ENCODE measurements at regions not wholly inside any gene's neighbourhood (a gene's known extent, or its start where the extent isn't known, plus 50 kb on each side); places are given as distances from the start of the nearest gene placed in this dataset.

- Mint-ChIP-seq H3K27ac (no peak overlapping the region), H3K4me3 (no peak overlapping the region), H3K4me1 (no peaks in the 10 kb centered on the region), H3K9me3 (ENCODE audit: insufficient read depth) (no peaks in the 10 kb centered on the region), H3K27me3 (no peaks in the 10 kb centered on the region)
- Histone ChIP-seq H3K4me1 (ENCODE audit: control insufficient read depth in 2 of 2, insufficient read depth in 2 of 2, low read length in 2 of 2) (no peaks in the 10 kb centered on the region), H3K4me3 (ENCODE audit: control extremely low read depth in 1 of 5, extremely low read depth in 1 of 5, insufficient read depth in 1 of 5, low read depth in 2 of 5, low read length in 4 of 5) (no peak overlapping the region), H3K9me3 (ENCODE audit: control extremely low read depth in 1 of 3, control insufficient read depth in 2 of 3, insufficient read depth in 1 of 3, low read length in 2 of 3) (no peaks in the 10 kb centered on the region), H3K27me3 (replicated peaks in 1 of 4; ENCODE audit: control extremely low read depth in 1 of 4, control insufficient read depth in 3 of 4, insufficient read depth in 4 of 4, low read length in 3 of 4) (no peaks in the 10 kb centered on the region), H3K4me2 (replicated peaks; ENCODE audit: low read depth, low read length, poor library complexity, severe bottlenecking) (no peak overlapping the region), H3K9ac (ENCODE audit: low read length) (no peak overlapping the region), H3K79me2 (ENCODE audit: control insufficient read depth, insufficient read depth, low read length) (no peaks in the 10 kb centered on the region), H3K27ac (ENCODE audit: low read length in 2 of 2) (no peak overlapping the region), H3K36me3 (replicated peaks in 1 of 2; ENCODE audit: control extremely low read depth in 1 of 2, control insufficient read depth in 1 of 2, extremely low read depth in 1 of 2, insufficient read depth in 2 of 2, low read length in 1 of 2) (no peaks in the 10 kb centered on the region), H4K20me1 (ENCODE audit: control insufficient read depth, insufficient read depth, low read length, poor library complexity, severe bottlenecking) (no peaks in the 10 kb centered on the region), H2AFZ (ENCODE audit: insufficient read depth, low read depth, low read length, poor library complexity, severe bottlenecking) (no peak overlapping the region)
- DNase-seq: no peak
- intact Hi-C loops (cut with micrococcal nuclease): no loop called here
- 91% methylated on average over 8 of the region's 9 CpGs for WGBS (ENCODE audit: insufficient coverage)
- TF ChIP-seq, protein P1, sequence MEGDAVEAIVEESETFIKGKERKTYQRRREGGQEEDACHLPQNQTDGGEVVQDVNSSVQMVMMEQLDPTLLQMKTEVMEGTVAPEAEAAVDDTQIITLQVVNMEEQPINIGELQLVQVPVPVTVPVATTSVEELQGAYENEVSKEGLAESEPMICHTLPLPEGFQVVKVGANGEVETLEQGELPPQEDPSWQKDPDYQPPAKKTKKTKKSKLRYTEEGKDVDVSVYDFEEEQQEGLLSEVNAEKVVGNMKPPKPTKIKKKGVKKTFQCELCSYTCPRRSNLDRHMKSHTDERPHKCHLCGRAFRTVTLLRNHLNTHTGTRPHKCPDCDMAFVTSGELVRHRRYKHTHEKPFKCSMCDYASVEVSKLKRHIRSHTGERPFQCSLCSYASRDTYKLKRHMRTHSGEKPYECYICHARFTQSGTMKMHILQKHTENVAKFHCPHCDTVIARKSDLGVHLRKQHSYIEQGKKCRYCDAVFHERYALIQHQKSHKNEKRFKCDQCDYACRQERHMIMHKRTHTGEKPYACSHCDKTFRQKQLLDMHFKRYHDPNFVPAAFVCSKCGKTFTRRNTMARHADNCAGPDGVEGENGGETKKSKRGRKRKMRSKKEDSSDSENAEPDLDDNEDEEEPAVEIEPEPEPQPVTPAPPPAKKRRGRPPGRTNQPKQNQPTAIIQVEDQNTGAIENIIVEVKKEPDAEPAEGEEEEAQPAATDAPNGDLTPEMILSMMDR (IDR thresholded peaks at IDR 0.05): no peak
- TF ChIP-seq EZH2 (IDR thresholded peaks at IDR 0.05; ENCODE audit: borderline replicate concordance, insufficient read depth, low read depth, low read length, poor library complexity, severe bottlenecking): no peak
- CTCF ChIA-PET: no interaction called here
- POLR2A ChIA-PET: no interaction called here
- no peak for ATAC-seq (ENCODE audit: low read depth)
These were observed 1001.7 kb upstream of the KCND2 start for GRCh38 chr7:119271147-119271779.

DNA sequence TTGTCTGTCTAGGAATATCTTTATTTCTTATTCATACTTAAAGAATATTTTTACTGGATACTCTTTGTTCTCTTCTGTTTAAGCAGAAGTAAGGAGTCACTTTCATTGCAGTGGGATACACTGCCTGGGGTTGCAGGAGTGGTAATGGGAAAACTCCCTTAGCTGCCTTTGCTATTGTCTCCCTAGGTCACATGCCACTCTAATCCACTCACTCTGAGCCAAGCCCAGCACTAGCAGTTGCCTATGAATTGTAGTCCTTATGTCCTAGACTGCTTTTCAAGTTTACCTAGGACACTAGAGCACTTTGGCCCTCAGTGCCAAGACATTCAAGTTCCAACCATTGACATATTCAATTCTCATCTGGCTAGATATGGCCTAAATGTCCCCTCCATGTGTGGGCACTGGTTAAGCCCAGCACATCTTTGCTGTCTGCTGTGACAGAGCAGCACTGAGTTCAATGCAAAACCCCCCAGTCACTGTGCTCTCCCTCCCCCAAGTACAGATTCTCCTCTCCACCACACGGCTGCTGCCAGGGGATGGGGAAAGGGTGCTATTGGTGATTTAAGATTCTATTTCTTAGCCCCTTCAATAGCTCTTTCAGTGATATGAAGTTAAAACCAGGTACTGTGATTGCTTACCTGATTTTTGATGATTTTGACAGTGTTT is 991.7 kb upstream of the KCND2 start:
- no peaks in the 10 kb centered on the region for H3K4me1 Mint-ChIP-seq
- Histone ChIP-seq H2AFZ (ENCODE audit: insufficient read depth, low read depth, low read length, poor library complexity, severe bottlenecking) (no peak overlapping the region), H3K4me3 (ENCODE audit: control extremely low read depth in 1 of 5, extremely low read depth in 1 of 5, insufficient read depth in 1 of 5, low read depth in 2 of 5, low read length in 4 of 5) (no peak overlapping the region), H3K9me3 (ENCODE audit: control extremely low read depth in 1 of 3, control insufficient read depth in 2 of 3, insufficient read depth in 1 of 3, low read length in 2 of 3) (no peaks in the 10 kb centered on the region), H3K27ac (ENCODE audit: low read length in 2 of 2) (no peak overlapping the region), H3K9ac (ENCODE audit: low read length) (no peak overlapping the region), H3K27me3 (replicated peaks in 1 of 4; ENCODE audit: control extremely low read depth in 1 of 4, control insufficient read depth in 3 of 4, insufficient read depth in 4 of 4, low read length in 3 of 4) (no peaks in the 10 kb centered on the region), H3K79me2 (ENCODE audit: control insufficient read depth, insufficient read depth, low read length) (no peaks in the 10 kb centered on the region), H3K36me3 (replicated peaks in 1 of 2; ENCODE audit: control extremely low read depth in 1 of 2, control insufficient read depth in 1 of 2, extremely low read depth in 1 of 2, insufficient read depth in 2 of 2, low read length in 1 of 2) (no peaks in the 10 kb centered on the region), H3K4me2 (replicated peaks; ENCODE audit: low read depth, low read length, poor library complexity, severe bottlenecking) (no peak overlapping the region), H3K4me1 (ENCODE audit: control insufficient read depth in 2 of 2, insufficient read depth in 2 of 2, low read length in 2 of 2) (no peaks in the 10 kb centered on the region), H4K20me1 (ENCODE audit: control insufficient read depth, insufficient read depth, low read length, poor library complexity, severe bottlenecking) (no peaks in the 10 kb centered on the region)
- no peak overlapping the region for H3K27ac Mint-ChIP-seq
- ChIA-PET POLR2A (no interaction called here), CTCF (no interaction called here)
- intact Hi-C loops (cut with micrococcal nuclease): no loop called here
- no peaks in the 10 kb centered on the region for H3K27me3 Mint-ChIP-seq
- no peaks in the 10 kb centered on the region for H3K9me3 Mint-ChIP-seq (ENCODE audit: insufficient read depth)
- ATAC-seq (ENCODE audit: low read depth) (no peak), DNase-seq (no peak)
- WGBS (ENCODE audit: insufficient coverage): no CpG with 5 or more reads among the region's 1 CpG
- TF ChIP-seq, protein P1 (IDR thresholded peaks at IDR 0.05): no peak
- no peak for TF ChIP-seq EZH2 (IDR thresholded peaks at IDR 0.05; ENCODE audit: borderline replicate concordance, insufficient read depth, low read depth, low read length, poor library complexity, severe bottlenecking)
- H3K4me3 Mint-ChIP-seq: no peak overlapping the region
